Spleen (tissue), 11 donors: ENCODE measurements at regions not wholly inside any gene's neighbourhood (a gene's known extent, or its start where the extent isn't known, plus 50 kb on each side); places are given as distances from the start of the nearest gene placed in this dataset.
A peak's percentile ranks its signal among the peaks of the same experiment; 100 is the strongest.

Experiments
- DNase-seq: peaks from one replicate; pipeline ENCODE4 v3.0.0-alpha.2; 2020
- H3K27ac ChIP-seq, 8 donors: fragments of 200-600 bp; sonication (generic) in 7 of 8; 1 replicate in 4 of 8; 2 replicates in 4 of 8; pipeline versions ENCODE4 v1.5.0 to v1.8.0; 2016 to 2021; ENCODE audit warnings: inconsistent platforms in 4 of 8, mild to moderate bottlenecking in 4 of 8, moderate library complexity in 1 of 8
- H3K27me3 ChIP-seq, 7 donors: fragments of 200-600 bp; sonication (generic) in 6 of 7; replicated peaks in 1 of 7; 1 replicate in 4 of 7; 2 replicates in 3 of 7; pipeline versions ENCODE4 v1.5.0 to v1.8.0; 2016 to 2021; ENCODE audit warnings: inconsistent platforms in 3 of 7, mild to moderate bottlenecking in 1 of 7
- H3K36me3 ChIP-seq, 6 donors: fragments of 200-600 bp; sonication (generic) in 5 of 6; 1 replicate in 4 of 6; 2 replicates in 2 of 6; pipeline versions ENCODE4 v1.5.0 to v1.8.0; 2016 to 2021; ENCODE audit warnings: inconsistent platforms in 2 of 6
- H3K4me1 ChIP-seq, 6 donors: fragments of 200-600 bp; sonication (generic) in 5 of 6; 1 replicate in 3 of 6; 2 replicates in 3 of 6; pipeline versions ENCODE4 v1.5.0 to v1.8.0; 2016 to 2021; ENCODE audit warnings: inconsistent platforms in 3 of 6
- H3K4me3 ChIP-seq, 8 donors: fragments of 200-600 bp; sonication (generic) in 7 of 8; 1 replicate in 4 of 8; 2 replicates in 4 of 8; pipeline versions ENCODE4 v1.5.0 to v1.8.0; 2016 to 2021; ENCODE audit warnings: inconsistent platforms in 4 of 8, mild to moderate bottlenecking in 4 of 8, moderate library complexity in 2 of 8
- H3K9me3 ChIP-seq, 8 donors: fragments of 200-600 bp; sonication (generic) in 7 of 8; 1 replicate in 4 of 8; 2 replicates in 4 of 8; pipeline versions ENCODE4 v1.5.0 to v1.8.0; 2016 to 2021; ENCODE audit warnings: inconsistent platforms in 4 of 8
- POLR2A ChIP-seq, 3 donors: fragments of 450-650 bp; IDR thresholded peaks; one replicate each; pipeline ENCODE4 v1.5.1; 2017; ENCODE audit warnings: antibody characterized with exemption in 3 of 3, mild to moderate bottlenecking in 1 of 3
- POLR2AphosphoS5 ChIP-seq, 3 donors: sonication (generic); formaldehyde crosslinking; IDR thresholded peaks; one replicate each; pipeline ENCODE4 v1.5.1; 2017; ENCODE audit warnings: antibody characterized with exemption in 3 of 3
- WGBS, 5 donors: extraction: QIAGEN DNeasy Blood & Tissue Kit in 3 of 5; methylation state at CpG; one replicate each; pipeline versions ENCODE4 v1.1.5 to v1.1.7; 2013 to 2018; 5-methylcytosine and 5-hydroxymethylcytosine counted together
- intact Hi-C: fragments of 100-400 bp; cut with DNase I; formaldehyde crosslinking; loops from one replicate; pipeline ENCODE4 v1.15.0; 2023; ENCODE audit warnings: low total_unique reads
- TF ChIP-seq, protein P1 (sequence below), 11 experiments: fragments of 200-600 bp in 7 of 11; fragments of 450-650 bp in 4 of 11; sonication (generic) in 4 of 11; IDR thresholded peaks in 8 of 11; conservative IDR thresholded peaks in 3 of 11; 1 replicate in 7 of 11; 2 replicates in 4 of 11; pipeline versions ENCODE4 v1.4.0 to v1.8.0; 2016 to 2021; ENCODE audit warnings: antibody characterized with exemption in 11 of 11, inconsistent platforms in 4 of 11, mild to moderate bottlenecking in 1 of 11
- donor health status: healthy with polysubstance abuse.
- donor health status: DM: no; HTN: no; CAD: no; lungs with moderate emphysema.
- donor health status: DM: no; HTN: no; CAD: no.
- donor health status: Bipolar disorder and iron deficiency.
- donor health status: healthy.
- donor health status: DM: no; HTN: no; CAD: no.
- donor health status: DM: yes; HTN: yes; CAD: no.

DNA sequence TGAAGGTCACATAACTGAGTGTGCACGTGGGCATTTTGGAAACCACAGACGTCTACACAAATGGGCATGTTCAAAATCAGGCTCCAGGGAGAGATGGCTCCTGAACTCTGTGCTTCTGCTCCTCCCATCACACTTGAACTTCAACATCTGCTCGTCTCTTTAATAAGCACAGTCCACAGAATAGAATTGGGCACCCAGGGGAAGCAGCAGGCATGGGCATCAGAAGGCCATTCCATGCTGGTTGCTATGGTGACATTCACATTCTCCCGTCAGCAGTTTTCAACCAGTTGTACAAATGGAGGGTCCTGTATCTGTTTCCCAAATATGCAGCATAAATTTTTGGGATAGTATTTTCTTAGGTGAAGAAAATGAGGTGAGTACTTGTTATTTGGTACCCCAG, 183.7 kb upstream of the COPS8 start:
- DNase-seq, result no peak
- 72 to 84% (median 76%) methylated on average over 4 of the region's 4 CpGs for WGBS, 5 donors

DNA sequence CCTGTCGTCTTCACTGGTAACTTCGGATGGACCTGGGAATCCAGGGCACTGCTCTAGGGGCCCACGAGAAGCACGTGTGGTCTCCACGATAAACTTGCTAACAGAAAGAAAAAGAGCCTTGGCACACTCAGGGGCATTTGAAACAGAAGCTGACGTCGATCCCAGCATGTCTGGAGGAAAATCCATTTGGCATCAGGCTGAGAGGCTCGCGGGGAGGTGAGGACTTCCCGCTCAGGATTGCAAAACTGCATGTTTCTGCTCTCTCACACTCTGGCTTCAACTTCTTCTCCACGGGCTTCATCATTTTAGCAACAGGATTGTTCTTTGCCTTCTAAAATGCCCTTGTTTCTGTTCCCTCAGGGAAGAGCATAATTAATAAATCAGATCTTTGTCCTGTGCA, 181.7 kb upstream of the COPS8 start:
- TF ChIP-seq POLR2A (IDR thresholded peaks at IDR 0.05) (no peak), POLR2AphosphoS5 (IDR thresholded peaks at IDR 0.05) (no peak)
- TF ChIP-seq, protein P1, sequence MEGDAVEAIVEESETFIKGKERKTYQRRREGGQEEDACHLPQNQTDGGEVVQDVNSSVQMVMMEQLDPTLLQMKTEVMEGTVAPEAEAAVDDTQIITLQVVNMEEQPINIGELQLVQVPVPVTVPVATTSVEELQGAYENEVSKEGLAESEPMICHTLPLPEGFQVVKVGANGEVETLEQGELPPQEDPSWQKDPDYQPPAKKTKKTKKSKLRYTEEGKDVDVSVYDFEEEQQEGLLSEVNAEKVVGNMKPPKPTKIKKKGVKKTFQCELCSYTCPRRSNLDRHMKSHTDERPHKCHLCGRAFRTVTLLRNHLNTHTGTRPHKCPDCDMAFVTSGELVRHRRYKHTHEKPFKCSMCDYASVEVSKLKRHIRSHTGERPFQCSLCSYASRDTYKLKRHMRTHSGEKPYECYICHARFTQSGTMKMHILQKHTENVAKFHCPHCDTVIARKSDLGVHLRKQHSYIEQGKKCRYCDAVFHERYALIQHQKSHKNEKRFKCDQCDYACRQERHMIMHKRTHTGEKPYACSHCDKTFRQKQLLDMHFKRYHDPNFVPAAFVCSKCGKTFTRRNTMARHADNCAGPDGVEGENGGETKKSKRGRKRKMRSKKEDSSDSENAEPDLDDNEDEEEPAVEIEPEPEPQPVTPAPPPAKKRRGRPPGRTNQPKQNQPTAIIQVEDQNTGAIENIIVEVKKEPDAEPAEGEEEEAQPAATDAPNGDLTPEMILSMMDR (IDR thresholded peaks at IDR 0.05 in 8 of 11, conservative IDR thresholded peaks at IDR 0.05 in 3 of 11), result no peak
- H3K36me3 ChIP-seq, result no peaks in the 10 kb centered on the region
- intact Hi-C loops, result no loop called here
- no peak overlapping the region for H3K4me3 ChIP-seq
- no peak for DNase-seq
- no peak overlapping the region for H3K27ac ChIP-seq
- WGBS, 5 donors, result 86 to 93% (median 90%) methylated on average over 11 of the region's 11 CpGs
- H3K9me3 ChIP-seq, result no peaks in the 10 kb centered on the region
- peaks cover 0 to 10% (median 0%) of the 10 kb centered on the region in 6 donors for H3K4me1 ChIP-seq
- peaks cover 0 to 38% (median 0%) of the 10 kb centered on the region in 7 donors for H3K27me3 ChIP-seq

More for the DNA sequence above, 183.7 kb upstream of the COPS8 start:
- no peak overlapping the region for H3K4me3 ChIP-seq
- H3K9me3 ChIP-seq, result no peaks in the 10 kb centered on the region
- TF ChIP-seq, protein P1 (IDR thresholded peaks at IDR 0.05 in 8 of 11, conservative IDR thresholded peaks at IDR 0.05 in 3 of 11), result no peak
- TF ChIP-seq POLR2AphosphoS5 (IDR thresholded peaks at IDR 0.05), result no peak
- TF ChIP-seq POLR2A (IDR thresholded peaks at IDR 0.05), result no peak
- H3K27ac ChIP-seq, result no peak overlapping the region
- peaks cover 0 to 28% (median 0%) of the 10 kb centered on the region in 7 donors for H3K27me3 ChIP-seq
- H3K4me1 ChIP-seq, result peaks cover 0 to 10% (median 0%) of the 10 kb centered on the region in 6 donors
- intact Hi-C loops, result no loop called here
- H3K36me3 ChIP-seq, result no peaks in the 10 kb centered on the region

DNA sequence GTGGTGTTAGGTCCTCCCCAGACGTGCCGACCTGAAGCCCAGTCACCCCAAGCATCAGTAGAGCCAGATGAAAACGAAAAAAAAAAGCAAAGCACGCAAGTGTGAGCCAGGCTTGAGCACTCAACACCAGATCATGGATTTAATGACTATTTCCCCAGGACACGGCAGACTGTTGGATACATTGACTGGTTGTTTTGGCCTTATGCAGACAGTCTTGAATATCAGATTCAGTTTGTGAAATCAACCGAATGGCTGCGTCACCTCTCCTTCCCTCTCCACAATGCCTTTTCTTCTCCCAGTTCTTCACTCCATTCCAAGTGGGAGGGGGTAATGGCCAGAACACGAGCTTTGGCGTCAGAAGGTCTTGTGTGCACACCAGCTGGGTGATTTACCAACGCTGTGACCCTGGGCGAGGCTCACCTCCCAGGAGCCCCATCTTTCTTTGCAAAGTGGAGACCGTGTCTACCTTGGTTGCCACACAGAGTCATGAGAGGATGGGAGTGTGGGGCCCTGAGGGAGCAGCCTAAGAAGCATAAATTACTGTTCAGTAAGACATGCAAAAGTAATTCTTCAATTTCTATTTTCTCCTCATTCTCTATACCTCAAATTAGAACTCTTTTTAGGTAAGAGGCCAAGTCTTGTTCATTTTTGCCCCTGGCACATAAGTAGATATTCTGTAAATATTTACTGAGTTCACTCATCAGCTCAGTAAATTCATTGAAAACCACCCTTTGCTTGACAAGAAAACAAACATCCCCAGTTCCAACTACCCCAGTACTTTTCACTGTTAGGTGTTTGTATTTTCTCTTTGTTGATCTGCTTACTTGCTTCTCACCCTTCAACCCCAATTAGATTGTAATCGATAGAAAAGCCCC, 181.1 kb upstream of the COPS8 start:
- TF ChIP-seq POLR2A (IDR thresholded peaks at IDR 0.05) (no peak), POLR2AphosphoS5 (IDR thresholded peaks at IDR 0.05) (no peak)
- TF ChIP-seq, protein P1 (IDR thresholded peaks at IDR 0.05 in 8 of 11, conservative IDR thresholded peaks at IDR 0.05 in 3 of 11), result no peak
- DNase-seq, result no peak
- Histone ChIP-seq H3K9me3 (no peaks in the 10 kb centered on the region), H3K27ac (no peak overlapping the region), H3K27me3 (peaks cover 0 to 38% (median 0%) of the 10 kb centered on the region in 7 donors), H3K36me3 (no peaks in the 10 kb centered on the region), H3K4me1 (peaks cover 0 to 10% (median 0%) of the 10 kb centered on the region in 6 donors), H3K4me3 (no peak overlapping the region)
- 88 to 93% (median 91%) methylated on average over 13 of the region's 13 CpGs for WGBS, 5 donors
- intact Hi-C loops, result no loop called here

DNA sequence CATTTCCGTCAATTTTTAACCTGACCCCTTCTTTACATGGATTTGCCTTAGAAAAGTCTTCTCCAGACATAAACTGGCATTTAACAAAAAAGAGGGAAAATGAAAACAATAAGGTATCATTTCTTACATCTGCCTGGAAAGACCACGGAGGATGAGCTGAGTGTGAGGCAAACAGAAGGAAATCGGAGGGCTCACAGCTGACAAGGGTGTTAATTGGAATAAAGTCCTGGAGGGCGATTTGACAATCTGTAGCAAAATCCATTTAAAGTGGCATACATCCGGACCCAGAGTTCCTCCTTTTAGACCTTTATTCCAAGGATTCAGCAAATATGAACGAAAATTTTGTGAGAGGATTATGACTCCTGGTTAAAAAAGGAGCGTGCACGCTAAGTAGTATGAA, 179.7 kb upstream of the COPS8 start:
- DNase-seq, result no peak
- H3K36me3 ChIP-seq, result no peaks in the 10 kb centered on the region
- no peak overlapping the region for H3K4me3 ChIP-seq
- WGBS, 5 donors, result 74 to 90% (median 83%) methylated on average over 8 of the region's 8 CpGs
- no peaks in the 10 kb centered on the region for H3K9me3 ChIP-seq
- peaks cover 0 to 38% (median 0%) of the 10 kb centered on the region in 7 donors for H3K27me3 ChIP-seq
- peaks cover 0 to 10% (median 0%) of the 10 kb centered on the region in 6 donors for H3K4me1 ChIP-seq
- intact Hi-C loops, result no loop called here
- peak overlapping the region in 1 of 8 donors; percentile 47 for H3K27ac ChIP-seq
- TF ChIP-seq POLR2A (IDR thresholded peaks at IDR 0.05) (no peak), POLR2AphosphoS5 (IDR thresholded peaks at IDR 0.05) (no peak)
- TF ChIP-seq, protein P1 (IDR thresholded peaks at IDR 0.05 in 8 of 11, conservative IDR thresholded peaks at IDR 0.05 in 3 of 11), result no peak
